ENCODE measurements at regions not wholly inside any gene's neighbourhood (a gene's known extent, or its start where the extent isn't known, plus 50 kb on each side); places are given as distances from the start of the nearest gene placed in this dataset.
"Not testable (repeated sequence)": the region's sequence is repeated elsewhere in the genome, so short reads cannot be mapped to it uniquely, and the experiment has no call there.

- Histone ChIP-seq H3K27me3 (no peaks in the 10 kb centered on the region), H3K9me3 (no peaks in the 10 kb centered on the region), H3K4me3 (ENCODE audit: low read depth in 1 of 2, low read length in 1 of 2) (no peak overlapping the region), H3K27ac (no peak overlapping the region), H3K36me3 (no peaks in the 10 kb centered on the region), H3K4me1 (ENCODE audit: control insufficient read depth in 1 of 2, insufficient read depth in 1 of 2, low read depth in 1 of 2, low read length in 1 of 2) (peaks cover 0 to 10% of the 10 kb centered on the region in 2 experiments)
- TF ChIP-seq CTCF (IDR thresholded peaks at IDR 0.05): no peak
Observed at GRCh38 chr12:61584943-61585342, 675.3 kb upstream of the USP15 start.

- not testable (repeated sequence) for H3K27ac ChIP-seq
Observed at GRCh38 chr12:61590864-61591263, 669.3 kb upstream of the USP15 start.

GRCh38 chr12:61610143-61610542 lies 650.1 kb upstream of the USP15 start:
- Histone ChIP-seq H3K36me3 (no peaks in the 10 kb centered on the region), H3K27me3 (no peaks in the 10 kb centered on the region), H3K4me3 (ENCODE audit: low read depth in 1 of 2, low read length in 1 of 2) (no peak overlapping the region), H3K4me1 (ENCODE audit: control insufficient read depth in 1 of 2, insufficient read depth in 1 of 2, low read depth in 1 of 2, low read length in 1 of 2) (no peaks in the 10 kb centered on the region), H3K27ac (no peak overlapping the region), H3K9me3 (no peaks in the 10 kb centered on the region)
- TF ChIP-seq CTCF (IDR thresholded peaks at IDR 0.05): no peak

More at GRCh38 chr12:61590864-61591263, 669.3 kb upstream of the USP15 start:
- H3K9me3 ChIP-seq; H3K4me3 ChIP-seq (ENCODE audit: low read depth in 1 of 2, low read length in 1 of 2); H3K27me3 ChIP-seq; H3K4me1 ChIP-seq (ENCODE audit: control insufficient read depth in 1 of 2, insufficient read depth in 1 of 2, low read depth in 1 of 2, low read length in 1 of 2); H3K36me3 ChIP-seq: not testable (repeated sequence)

- H3K4me3 ChIP-seq (ENCODE audit: low read depth in 1 of 2, low read length in 1 of 2): no peak overlapping the region
- no peaks in the 10 kb centered on the region for H3K36me3 ChIP-seq
- H3K27ac ChIP-seq: no peak overlapping the region
- no peaks in the 10 kb centered on the region for H3K9me3 ChIP-seq
- H3K4me1 ChIP-seq (ENCODE audit: control insufficient read depth in 1 of 2, insufficient read depth in 1 of 2, low read depth in 1 of 2, low read length in 1 of 2): no peaks in the 10 kb centered on the region
- no peaks in the 10 kb centered on the region for H3K27me3 ChIP-seq
- no peak for TF ChIP-seq CTCF (IDR thresholded peaks at IDR 0.05)
Observed at GRCh38 chr12:61629702-61630101, 630.5 kb upstream of the USP15 start.

GRCh38 chr12:61646639-61647038 lies 613.6 kb upstream of the USP15 start:
- no peak overlapping the region for H3K27ac ChIP-seq
- no peak overlapping the region for H3K4me3 ChIP-seq (ENCODE audit: low read depth in 1 of 2, low read length in 1 of 2)
- H3K36me3 ChIP-seq: no peaks in the 10 kb centered on the region
- no peaks in the 10 kb centered on the region for H3K4me1 ChIP-seq (ENCODE audit: control insufficient read depth in 1 of 2, insufficient read depth in 1 of 2, low read depth in 1 of 2, low read length in 1 of 2)
- no peaks in the 10 kb centered on the region for H3K9me3 ChIP-seq
- H3K27me3 ChIP-seq: no peaks in the 10 kb centered on the region
- TF ChIP-seq CTCF (IDR thresholded peaks at IDR 0.05): no peak

- no peak for TF ChIP-seq CTCF (IDR thresholded peaks at IDR 0.05)
- Histone ChIP-seq H3K36me3 (no peaks in the 10 kb centered on the region), H3K9me3 (no peaks in the 10 kb centered on the region), H3K27me3 (no peaks in the 10 kb centered on the region), H3K27ac (no peak overlapping the region), H3K4me3 (ENCODE audit: low read depth in 1 of 2, low read length in 1 of 2) (no peak overlapping the region), H3K4me1 (ENCODE audit: control insufficient read depth in 1 of 2, insufficient read depth in 1 of 2, low read depth in 1 of 2, low read length in 1 of 2) (no peaks in the 10 kb centered on the region)
Observed at GRCh38 chr12:61647566-61647965, 612.6 kb upstream of the USP15 start.

Data from neutrophil (primary cell).